HCT116 (cell line): ENCODE measurements at regions not wholly inside any gene's neighbourhood (a gene's known extent, or its start where the extent isn't known, plus 50 kb on each side); places are given as distances from the start of the nearest gene placed in this dataset.

Source experiments
- ATF3 ChIP-seq: IDR thresholded peaks from 2 replicates; pipeline ENCODE4 v1.6.1; 2012
- CEBPB ChIP-seq: IDR thresholded peaks from 2 replicates; pipeline ENCODE4 v1.6.1; 2012; ENCODE audit warnings: low read depth
- CTCF ChIP-seq, 3 experiments: fragments of 200-600 bp in 1 of 3; sonication (generic) in 1 of 3; IDR thresholded peaks in 2 of 3; conservative IDR thresholded peaks in 1 of 3; 2 replicates each; pipeline ENCODE4 v1.5.1; 2012 to 2017; ENCODE audit warnings: low read depth in 2 of 3, low read length in 2 of 3, antibody characterized with exemption in 1 of 3, borderline replicate concordance in 1 of 3, control low read depth in 1 of 3, mild to moderate bottlenecking in 1 of 3, mixed read lengths in 1 of 3, mixed run types in 1 of 3, moderate library complexity in 1 of 3; ENCODE audit not compliant: insufficient read depth in 1 of 3
- EZH2 ChIP-seq: fragments of 200-600 bp; sonication (generic); IDR thresholded peaks from 2 replicates; pipeline ENCODE4 v1.6.1; 2017; ENCODE audit warnings: antibody characterized with exemption, mixed run types
- EZH2phosphoT487 ChIP-seq: fragments of 200-600 bp; IDR thresholded peaks from 2 replicates; pipeline ENCODE4 v1.6.1; 2018; ENCODE audit warnings: antibody characterized with exemption, borderline replicate concordance
- FOSL1 ChIP-seq: IDR thresholded peaks from 2 replicates; pipeline ENCODE4 v1.6.1; 2012; ENCODE audit warnings: low read depth
- MAX ChIP-seq: IDR thresholded peaks from 2 replicates; pipeline ENCODE4 v1.6.1; 2012
- POLR2A ChIP-seq: IDR thresholded peaks from 2 replicates; pipeline ENCODE4 v1.7.0; 2011; ENCODE audit warnings: borderline replicate concordance; ENCODE audit not compliant: insufficient read depth, insufficient read length; ENCODE audit errors: extremely low read depth
- POLR2AphosphoS5 ChIP-seq: IDR thresholded peaks from 2 replicates; pipeline ENCODE4 v1.6.1; 2011; ENCODE audit warnings: mild to moderate bottlenecking, low read depth, low read length, moderate library complexity
- RAD21 ChIP-seq: IDR thresholded peaks from 2 replicates; pipeline ENCODE4 v1.6.1; 2012; ENCODE audit warnings: low read depth, mild to moderate bottlenecking
- REST ChIP-seq: IDR thresholded peaks from 2 replicates; pipeline ENCODE4 v1.6.1; 2012; ENCODE audit warnings: low read depth
- YY1 ChIP-seq: IDR thresholded peaks from 2 replicates; pipeline ENCODE4 v1.6.1; 2011; ENCODE audit warnings: low read length, low read depth, moderate library complexity, mild to moderate bottlenecking; ENCODE audit not compliant: insufficient replicate concordance; ENCODE audit errors: extremely low read depth

- TF ChIP-seq YY1 (no peak), CTCF (IDR thresholded peaks at IDR 0.05 in 2 of 3, conservative IDR thresholded peaks at IDR 0.05 in 1 of 3; ENCODE audit: borderline replicate concordance in 1 of 3, insufficient read depth in 1 of 3, low read depth in 2 of 3, low read length in 2 of 3) (no peak), FOSL1 (no peak), RAD21 (no peak), EZH2 (no peak), MAX (no peak), ATF3 (no peak), POLR2AphosphoS5 (no peak), EZH2phosphoT487 (no peak), POLR2A (no peak), CEBPB (no peak), REST (no peak)
Measured at GRCh38 chr17:12252462-12252861, 231.8 kb downstream of the MAP2K4 start.
